Endothelial cell of umbilical vein (primary cell): ENCODE measurements at regions not wholly inside any gene's neighbourhood (a gene's known extent, or its start where the extent isn't known, plus 50 kb on each side); places are given as distances from the start of the nearest gene placed in this dataset.

ENCODE experiments used
- CTCF ChIP-seq, 2 donors: IDR thresholded peaks; 1 replicate in 1 of 2; 2 replicates in 1 of 2; pipeline ENCODE4 v1.5.1; 2011; ENCODE audit warnings: low read length in 2 of 2, mild to moderate bottlenecking in 2 of 2, moderate library complexity in 2 of 2, control low read depth in 1 of 2, inconsistent platforms in 1 of 2, low read depth in 1 of 2; ENCODE audit not compliant: insufficient read depth in 1 of 2; ENCODE audit errors: extremely low read depth in 1 of 2
- EZH2 ChIP-seq: IDR thresholded peaks from 2 replicates; pipeline ENCODE4 v1.6.1; 2012; ENCODE audit warnings: borderline replicate concordance, low read depth, mild to moderate bottlenecking, moderate library complexity, low read length, inconsistent platforms; ENCODE audit not compliant: severe bottlenecking
- FOS ChIP-seq: IDR thresholded peaks from 2 replicates; pipeline ENCODE4 v1.6.1; 2011; ENCODE audit warnings: mild to moderate bottlenecking, low read length, moderate library complexity, borderline replicate concordance; ENCODE audit not compliant: insufficient read depth
- MAX ChIP-seq: IDR thresholded peaks from 2 replicates; pipeline ENCODE4 v1.6.1; 2011; ENCODE audit not compliant: insufficient read depth, insufficient read length
- POLR2A ChIP-seq: IDR thresholded peaks from 2 replicates; pipeline ENCODE4 v1.6.1; 2012; ENCODE audit warnings: low read depth, mild to moderate bottlenecking, control low read depth, low read length
- POLR2AphosphoS5 ChIP-seq: IDR thresholded peaks from 2 replicates; pipeline ENCODE4 v1.6.1; 2012; ENCODE audit warnings: low read depth, mild to moderate bottlenecking, control low read depth, low read length, moderate library complexity; ENCODE audit not compliant: insufficient read depth

DNA sequence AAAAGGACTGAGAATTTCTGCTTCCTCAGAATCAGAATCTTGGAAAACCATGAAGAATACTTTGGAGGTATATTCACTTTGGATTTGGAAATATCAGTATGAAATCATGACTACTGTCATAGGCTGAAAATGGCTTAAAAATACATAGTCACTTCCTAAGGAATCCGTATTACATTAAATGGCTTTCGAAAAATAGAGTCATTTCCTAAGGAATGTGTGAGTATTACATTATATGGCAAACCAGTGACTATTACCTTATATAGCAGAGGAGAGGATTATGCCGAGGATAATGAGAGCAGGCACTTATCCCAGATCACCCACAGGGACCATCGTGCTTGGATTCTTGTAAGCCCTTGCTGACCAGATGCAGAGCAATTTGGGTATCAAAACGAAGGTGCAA lies 1471.8 kb downstream of the EFNB2 start:
- TF ChIP-seq CTCF (IDR thresholded peaks at IDR 0.05; ENCODE audit: extremely low read depth in 1 of 2, insufficient read depth in 1 of 2, low read depth in 1 of 2, low read length in 2 of 2) (no peak), POLR2A (no peak), POLR2AphosphoS5 (no peak), FOS (peak; percentile 6), MAX (no peak), EZH2 (no peak)
